Heart right ventricle (tissue), 16 donors: ENCODE measurements at regions not wholly inside any gene's neighbourhood (a gene's known extent, or its start where the extent isn't known, plus 50 kb on each side); places are given as distances from the start of the nearest gene placed in this dataset.

Experiments
- ATAC-seq, 8 donors: fragments of 200-7000 bp; cut with Tn5 transposase; one replicate each; pipeline ENCODE4 v1.9.1; 2020; ENCODE audit warnings: mild to moderate bottlenecking in 8 of 8, moderate library complexity in 8 of 8, moderate number of reproducible peaks in 1 of 8
- DNase-seq, 2 donors: peaks; one replicate each; pipeline ENCODE4 v3.0.0-alpha.2; 2020
- H3K27ac ChIP-seq, 10 donors: fragments of 200-600 bp; sonication (generic) in 2 of 10; one replicate each; pipeline versions ENCODE4 v1.5.0 to v1.8.0; 2020 to 2022; ENCODE audit warnings: mild to moderate bottlenecking in 3 of 10
- H3K27me3 ChIP-seq, 7 donors: fragments of 200-600 bp; one replicate each; pipeline ENCODE4 v1.8.0; 2021 to 2022; ENCODE audit warnings: mild to moderate bottlenecking in 2 of 7
- H3K36me3 ChIP-seq, 9 donors: fragments of 200-600 bp; sonication (generic) in 1 of 9; one replicate each; pipeline versions ENCODE4 v1.5.0 to v1.8.0; 2020 to 2022; ENCODE audit warnings: mild to moderate bottlenecking in 2 of 9
- H3K4me1 ChIP-seq, 9 donors: fragments of 200-600 bp; sonication (generic) in 1 of 9; one replicate each; pipeline versions ENCODE4 v1.5.0 to v1.8.0; 2020 to 2022; ENCODE audit warnings: mild to moderate bottlenecking in 4 of 9
- H3K4me3 ChIP-seq, 10 donors: fragments of 200-600 bp; sonication (generic) in 2 of 10; one replicate each; pipeline versions ENCODE4 v1.5.0 to v1.8.0; 2020 to 2022; ENCODE audit warnings: mild to moderate bottlenecking in 7 of 10, moderate library complexity in 2 of 10
- H3K9me3 ChIP-seq, 11 donors: fragments of 200-600 bp in 10 of 11; sonication (generic) in 2 of 11; one replicate each; pipeline versions ENCODE4 v1.5.0 to v1.8.0; 2013 to 2022; ENCODE audit warnings: mild to moderate bottlenecking in 2 of 11, control low read depth in 1 of 11, moderate library complexity in 1 of 11
- CTCF ChIP-seq, 9 donors: fragments of 200-600 bp; sonication (generic) in 2 of 9; IDR thresholded peaks; one replicate each; pipeline versions ENCODE4 v1.5.0 to v1.8.0; 2021 to 2022; ENCODE audit warnings: antibody characterized with exemption in 9 of 9, mild to moderate bottlenecking in 5 of 9, moderate library complexity in 1 of 9
- WGBS, 2 donors: extraction: QIAGEN DNeasy Blood & Tissue Kit; methylation state at CpG; one replicate each; pipeline ENCODE4 v1.1.7; 2013; ENCODE audit warnings: inconsistent platforms in 1 of 2; 5-methylcytosine and 5-hydroxymethylcytosine counted together
- intact Hi-C, 10 donors: fragments of 100-400 bp; cut with DNase I; formaldehyde crosslinking; loops; one replicate each; pipeline versions ENCODE4 v1.11.1 to v1.14.2; 2022
- donor health status: Arrhythmogenic right ventricular cardiomyopathy.
- donor health status: ischemic (EF 13 %, LVEDD 7.1; RV severe dilation, severe dysfunction).
- donor health status: healthy with polysubstance abuse.
- donor health status: DM: no; HTN: yes; CAD: no.
- donor health status: DM: no; HTN: no; CAD: no.
- donor health status: ischemic (EF 25% LVEDD 6.9; RV normal size, moderate dysfunction).
- donor health status: ischemic (EF 25% LVEDD 5.7; RV mildly dilated, moderate dysfunction).
- donor health status: healthy.
- donor health status: DM: yes; HTN: yes; CAD: no.
- donor health status: Ischemic cardiomyopathy.
- donor health status: ischemic (EF 35%, LVEDD 5.7; RV mildly dilated, moderate dysfunction).
- donor health status: nonischemic (EF 11% LVEDD 7.7; RV severe dilation, severe dysfunction).
- donor health status: DM: yes; HTN: yes; CAD: no.
- donor health status: PGD.
- donor health status: ischemic (EF 29% LVEDD 5.4; RV normal size, mild dysfunction).
- donor health status: nonischemic (EF 23%, LVEDD 6.1; RV moderate dilation, normal function).

GRCh38 chr7:21345361-21345760, 82.5 kb upstream of the SP4 start:
- H3K4me3 ChIP-seq, result no peak overlapping the region
- intact Hi-C loops, result no loop called here
- no peak overlapping the region for H3K27ac ChIP-seq
- H3K36me3 ChIP-seq, result no peaks in the 10 kb centered on the region
- H3K27me3 ChIP-seq, result peaks cover 0 to 20% (median 3%) of the 10 kb centered on the region in 7 donors
- 76 to 83% methylated on average over 9 of the region's 9 CpGs for WGBS, 2 donors
- TF ChIP-seq CTCF (IDR thresholded peaks at IDR 0.05), result no peak
- peaks cover 0 to 4% (median 0%) of the 10 kb centered on the region in 11 donors for H3K9me3 ChIP-seq
- no peak for ATAC-seq
- no peaks in the 10 kb centered on the region for H3K4me1 ChIP-seq
- no peak for DNase-seq

- DNase-seq (no peak), ATAC-seq (no peak)
- intact Hi-C loops, result no loop called here
- Histone ChIP-seq H3K36me3 (no peaks in the 10 kb centered on the region), H3K27ac (no peak overlapping the region), H3K27me3 (peaks cover 0 to 29% (median 3%) of the 10 kb centered on the region in 7 donors), H3K9me3 (no peaks in the 10 kb centered on the region), H3K4me3 (no peak overlapping the region), H3K4me1 (no peaks in the 10 kb centered on the region)
- no peak for TF ChIP-seq CTCF (IDR thresholded peaks at IDR 0.05)
These were observed 81.6 kb upstream of the SP4 start for GRCh38 chr7:21346297-21346696.

- Histone ChIP-seq H3K36me3 (no peaks in the 10 kb centered on the region), H3K4me1 (peaks cover 0 to 50% (median 0%) of the 10 kb centered on the region in 9 donors), H3K27ac (peak overlapping the region in 1 of 10 donors; percentile 82), H3K9me3 (no peaks in the 10 kb centered on the region), H3K27me3 (peaks cover 0 to 16% (median 3%) of the 10 kb centered on the region in 7 donors), H3K4me3 (no peak overlapping the region)
- intact Hi-C loops, result no loop called here
- 59 to 61% methylated on average over 4 of the region's 4 CpGs for WGBS, 2 donors
- DNase-seq (no peak), ATAC-seq (peak in 2 of 8 donors; percentile 20 to 42)
- no peak for TF ChIP-seq CTCF (IDR thresholded peaks at IDR 0.05)
These were observed 75.1 kb upstream of the SP4 start for GRCh38 chr7:21352540-21353387.

- ATAC-seq, result no peak
- no peaks in the 10 kb centered on the region for H3K36me3 ChIP-seq
- no peak overlapping the region for H3K4me3 ChIP-seq
- peaks cover 0 to 56% (median 0%) of the 10 kb centered on the region in 9 donors for H3K4me1 ChIP-seq
- H3K27me3 ChIP-seq, result peaks cover 0 to 16% (median 3%) of the 10 kb centered on the region in 7 donors
- peak overlapping the region in 1 of 10 donors; percentile 82 for H3K27ac ChIP-seq
- H3K9me3 ChIP-seq, result no peaks in the 10 kb centered on the region
- intact Hi-C loops, result no loop called here
- TF ChIP-seq CTCF (IDR thresholded peaks at IDR 0.05), result no peak
- no peak for DNase-seq
- WGBS, 2 donors, result 74 to 81% methylated on average over 4 of the region's 4 CpGs
These were observed 74.5 kb upstream of the SP4 start for GRCh38 chr7:21353388-21353780.
